ENCODE measurements at regions not wholly inside any gene's neighbourhood (a gene's known extent, or its start where the extent isn't known, plus 50 kb on each side); places are given as distances from the start of the nearest gene placed in this dataset.

DNA sequence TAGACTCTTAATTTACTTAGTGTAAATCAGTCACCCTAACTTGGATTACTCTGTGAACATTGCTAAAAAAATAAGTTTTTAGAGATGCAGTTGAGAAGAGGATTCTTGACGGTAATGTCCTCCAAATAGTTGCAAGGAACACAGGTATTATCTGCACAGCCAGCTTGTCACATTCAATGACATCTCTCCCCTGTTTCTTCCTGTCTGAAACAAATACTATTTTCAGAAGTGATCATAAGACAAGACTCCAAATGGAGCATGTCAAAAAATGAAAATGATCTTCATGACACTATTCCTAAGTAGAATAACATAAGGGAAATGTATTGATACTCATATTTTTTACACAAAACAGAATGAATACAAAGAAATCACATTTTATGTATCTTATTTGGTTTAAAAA, 227.9 kb upstream of the CHD1 start:
- no peak overlapping the region for H3K27ac ChIP-seq (ENCODE audit: low read depth, low read length)
- ChIA-PET POLR2A (ENCODE audit: partially characterized antibody) (no interaction called here), CTCF (ENCODE audit: partially characterized antibody) (no interaction called here)
- no peak overlapping the region for H2BK12ac ChIP-seq (ENCODE audit: low read depth, low read length)
- WGBS, 2 experiments (ENCODE audit: extremely low coverage in 1 of 2, insufficient coverage in 1 of 2, insufficient read length in 1 of 2, insufficient replicate concordance in 2 of 2, low coverage in 1 of 2, low lambda C conversion rate in 2 of 2, missing lambda C conversion rate in 1 of 2): 91% methylated on average over 1 of the region's 1 CpG; no CpG with 5 or more reads in 1 of the 2 experiments
- H3K56ac ChIP-seq (replicated peaks; ENCODE audit: insufficient read length, low read depth, low read length): no peak overlapping the region
- no peak overlapping the region for H4K91ac ChIP-seq (replicated peaks; ENCODE audit: insufficient read length, low read length)
- H4K20me1 ChIP-seq (replicated peaks in 1 of 2; ENCODE audit: control insufficient read depth in 1 of 2, insufficient read depth in 2 of 2, low read length in 2 of 2): no peaks in the 10 kb centered on the region
- TF ChIP-seq MAX (IDR thresholded peaks at IDR 0.05): no peak
- no peak for TF ChIP-seq HDAC6 (IDR thresholded peaks at IDR 0.05; ENCODE audit: low read depth, low read length)
- no peak for TF ChIP-seq RFX5 (IDR thresholded peaks at IDR 0.05; ENCODE audit: borderline replicate concordance, low read depth, low read length)
- TF ChIP-seq, protein P1, sequence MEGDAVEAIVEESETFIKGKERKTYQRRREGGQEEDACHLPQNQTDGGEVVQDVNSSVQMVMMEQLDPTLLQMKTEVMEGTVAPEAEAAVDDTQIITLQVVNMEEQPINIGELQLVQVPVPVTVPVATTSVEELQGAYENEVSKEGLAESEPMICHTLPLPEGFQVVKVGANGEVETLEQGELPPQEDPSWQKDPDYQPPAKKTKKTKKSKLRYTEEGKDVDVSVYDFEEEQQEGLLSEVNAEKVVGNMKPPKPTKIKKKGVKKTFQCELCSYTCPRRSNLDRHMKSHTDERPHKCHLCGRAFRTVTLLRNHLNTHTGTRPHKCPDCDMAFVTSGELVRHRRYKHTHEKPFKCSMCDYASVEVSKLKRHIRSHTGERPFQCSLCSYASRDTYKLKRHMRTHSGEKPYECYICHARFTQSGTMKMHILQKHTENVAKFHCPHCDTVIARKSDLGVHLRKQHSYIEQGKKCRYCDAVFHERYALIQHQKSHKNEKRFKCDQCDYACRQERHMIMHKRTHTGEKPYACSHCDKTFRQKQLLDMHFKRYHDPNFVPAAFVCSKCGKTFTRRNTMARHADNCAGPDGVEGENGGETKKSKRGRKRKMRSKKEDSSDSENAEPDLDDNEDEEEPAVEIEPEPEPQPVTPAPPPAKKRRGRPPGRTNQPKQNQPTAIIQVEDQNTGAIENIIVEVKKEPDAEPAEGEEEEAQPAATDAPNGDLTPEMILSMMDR (IDR thresholded peaks at IDR 0.05; ENCODE audit: control extremely low read depth in 1 of 3, insufficient read depth in 1 of 3, low read depth in 1 of 3, low read length in 3 of 3): no peak
- no peak overlapping the region for H2AK5ac ChIP-seq (ENCODE audit: low read depth, low read length)
- H3K4me2 ChIP-seq (ENCODE audit: insufficient read depth in 1 of 2, low read depth in 2 of 2, low read length in 2 of 2): no peak overlapping the region
- H3K23me2 ChIP-seq (ENCODE audit: low read depth, low read length): no peaks in the 10 kb centered on the region
- H3K14ac ChIP-seq (ENCODE audit: insufficient read length): no peak overlapping the region
- H2BK15ac ChIP-seq (ENCODE audit: low read length): no peak overlapping the region
- no peak overlapping the region for H2BK120ac ChIP-seq (replicated peaks; ENCODE audit: low read depth, low read length)
- H3K79me1 ChIP-seq (ENCODE audit: low read depth, low read length): no peaks in the 10 kb centered on the region
- no peak overlapping the region for H3K4me3 ChIP-seq (ENCODE audit: extremely low read depth in 1 of 4, insufficient read depth in 2 of 4, low read depth in 3 of 4, low read length in 4 of 4)
- H3K27me3 ChIP-seq (replicated peaks in 1 of 4; ENCODE audit: control insufficient read depth in 3 of 4, extremely low read depth in 1 of 4, insufficient read depth in 3 of 4, low read length in 3 of 4): no peaks in the 10 kb centered on the region
- H3K79me2 ChIP-seq (ENCODE audit: control insufficient read depth in 1 of 2, insufficient read depth in 2 of 2, low read length in 2 of 2): no peaks in the 10 kb centered on the region
- no peak overlapping the region for H2BK20ac ChIP-seq (ENCODE audit: low read length)
- no peak overlapping the region for H4K5ac ChIP-seq (ENCODE audit: insufficient read length, low read depth, low read length)
- H3K4ac ChIP-seq (replicated peaks; ENCODE audit: insufficient read length, low read depth, low read length): no peak overlapping the region
- H3K4me1 ChIP-seq (replicated peaks in 1 of 4; ENCODE audit: control insufficient read depth in 3 of 4, insufficient read depth in 4 of 4, low read length in 3 of 4): no peaks in the 10 kb centered on the region
- H3K23ac ChIP-seq (ENCODE audit: insufficient read length): no peak overlapping the region
- no peak overlapping the region for H2AFZ ChIP-seq (ENCODE audit: low read length)
- no peaks in the 10 kb centered on the region for H3K36me3 ChIP-seq (ENCODE audit: control insufficient read depth in 2 of 4, insufficient read depth in 4 of 4, low read length in 3 of 4)
- no peak overlapping the region for H3K18ac ChIP-seq (ENCODE audit: extremely low read depth, low read length)
- FAIRE-seq (no peak), DNase-seq (ENCODE audit: low read depth in 1 of 2, low spot score in 2 of 2) (no peak)
- H2BK5ac ChIP-seq (ENCODE audit: low read depth, low read length): no peak overlapping the region
- H3K9me3 ChIP-seq (ENCODE audit: insufficient read depth in 2 of 2, low read depth in 1 of 2, low read length in 1 of 2): no peaks in the 10 kb centered on the region
- no peak overlapping the region for H3K9ac ChIP-seq (replicated peaks in 1 of 4; ENCODE audit: extremely low read depth in 1 of 4, low read depth in 3 of 4, low read length in 3 of 4)
- no peak overlapping the region for H4K8ac ChIP-seq (ENCODE audit: extremely low read depth, insufficient read depth, low read length)

Data from H1 (cell line).